Esophagus squamous epithelium (tissue), 5 donors: ENCODE measurements at regions not wholly inside any gene's neighbourhood (a gene's known extent, or its start where the extent isn't known, plus 50 kb on each side); places are given as distances from the start of the nearest gene placed in this dataset.

Experiments used
- DNase-seq: peaks from one replicate; lab custom pipeline; 2025; lab: John Stamatoyannopoulos, UW
- H3K27ac ChIP-seq, 4 donors: fragments of 200-600 bp; sonication (generic); one replicate each; pipeline ENCODE4 v1.5.1; 2016 to 2019; ENCODE audit warnings: mild to moderate bottlenecking in 1 of 4
- H3K27me3 ChIP-seq, 4 donors: fragments of 200-600 bp; sonication (generic); 1 replicate in 3 of 4; 2 replicates in 1 of 4; pipeline versions ENCODE4 v1.5.1 to v1.6.0; 2017 to 2021; ENCODE audit warnings: antibody characterized with exemption in 1 of 4
- H3K36me3 ChIP-seq, 3 donors: fragments of 200-600 bp; sonication (generic); one replicate each; pipeline ENCODE4 v1.5.1; 2016 to 2019
- H3K4me1 ChIP-seq, 3 donors: fragments of 200-600 bp; sonication (generic); one replicate each; pipeline ENCODE4 v1.5.1; 2017 to 2019
- H3K4me3 ChIP-seq, 4 donors: fragments of 200-600 bp; sonication (generic); 1 replicate in 3 of 4; 2 replicates in 1 of 4; pipeline ENCODE4 v1.5.1; 2016 to 2019; ENCODE audit warnings: mild to moderate bottlenecking in 2 of 4, moderate library complexity in 1 of 4
- H3K9me3 ChIP-seq, 3 donors: fragments of 200-600 bp; sonication (generic); one replicate each; pipeline ENCODE4 v1.5.1; 2016 to 2019
- POLR2A ChIP-seq, 4 donors: fragments of 450-650 bp; IDR thresholded peaks; one replicate each; pipeline ENCODE4 v1.6.1; 2017; ENCODE audit warnings: antibody characterized with exemption in 4 of 4, mild to moderate bottlenecking in 4 of 4, moderate library complexity in 3 of 4
- WGBS, 2 donors: methylation state at CpG; one replicate each; pipeline ENCODE4 v1.1.5; 2018; 5-methylcytosine and 5-hydroxymethylcytosine counted together
- intact Hi-C: fragments of 100-400 bp; cut with DNase I; formaldehyde crosslinking; loops from one replicate; pipeline ENCODE4 v1.15.0; 2022
- TF ChIP-seq, protein P1 (sequence below), 6 experiments: fragments of 450-650 bp in 4 of 6; fragments of 200-600 bp in 2 of 6; sonication (generic) in 2 of 6; IDR thresholded peaks; one replicate each; pipeline ENCODE4 v1.5.1; 2016 to 2019; ENCODE audit warnings: antibody characterized with exemption in 6 of 6, mild to moderate bottlenecking in 4 of 6, moderate library complexity in 4 of 6
- donor health status: DM: yes; HTN: yes; CAD: no.

GRCh38 chr2:214674278-214674677, 135.2 kb downstream of the BARD1 start:
- H3K4me1 ChIP-seq, result no peaks in the 10 kb centered on the region
- H3K36me3 ChIP-seq, result no peaks in the 10 kb centered on the region
- DNase-seq, result no peak
- H3K9me3 ChIP-seq, result no peaks in the 10 kb centered on the region
- 68 to 69% methylated on average over 4 of the region's 4 CpGs for WGBS, 2 donors
- H3K27ac ChIP-seq, result no peak overlapping the region
- H3K27me3 ChIP-seq, result no peaks in the 10 kb centered on the region
- no peak for TF ChIP-seq POLR2A (IDR thresholded peaks at IDR 0.05)
- TF ChIP-seq, protein P1, sequence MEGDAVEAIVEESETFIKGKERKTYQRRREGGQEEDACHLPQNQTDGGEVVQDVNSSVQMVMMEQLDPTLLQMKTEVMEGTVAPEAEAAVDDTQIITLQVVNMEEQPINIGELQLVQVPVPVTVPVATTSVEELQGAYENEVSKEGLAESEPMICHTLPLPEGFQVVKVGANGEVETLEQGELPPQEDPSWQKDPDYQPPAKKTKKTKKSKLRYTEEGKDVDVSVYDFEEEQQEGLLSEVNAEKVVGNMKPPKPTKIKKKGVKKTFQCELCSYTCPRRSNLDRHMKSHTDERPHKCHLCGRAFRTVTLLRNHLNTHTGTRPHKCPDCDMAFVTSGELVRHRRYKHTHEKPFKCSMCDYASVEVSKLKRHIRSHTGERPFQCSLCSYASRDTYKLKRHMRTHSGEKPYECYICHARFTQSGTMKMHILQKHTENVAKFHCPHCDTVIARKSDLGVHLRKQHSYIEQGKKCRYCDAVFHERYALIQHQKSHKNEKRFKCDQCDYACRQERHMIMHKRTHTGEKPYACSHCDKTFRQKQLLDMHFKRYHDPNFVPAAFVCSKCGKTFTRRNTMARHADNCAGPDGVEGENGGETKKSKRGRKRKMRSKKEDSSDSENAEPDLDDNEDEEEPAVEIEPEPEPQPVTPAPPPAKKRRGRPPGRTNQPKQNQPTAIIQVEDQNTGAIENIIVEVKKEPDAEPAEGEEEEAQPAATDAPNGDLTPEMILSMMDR (IDR thresholded peaks at IDR 0.05), result no peak
- no peak overlapping the region for H3K4me3 ChIP-seq
- intact Hi-C loops, result no loop called here

DNA sequence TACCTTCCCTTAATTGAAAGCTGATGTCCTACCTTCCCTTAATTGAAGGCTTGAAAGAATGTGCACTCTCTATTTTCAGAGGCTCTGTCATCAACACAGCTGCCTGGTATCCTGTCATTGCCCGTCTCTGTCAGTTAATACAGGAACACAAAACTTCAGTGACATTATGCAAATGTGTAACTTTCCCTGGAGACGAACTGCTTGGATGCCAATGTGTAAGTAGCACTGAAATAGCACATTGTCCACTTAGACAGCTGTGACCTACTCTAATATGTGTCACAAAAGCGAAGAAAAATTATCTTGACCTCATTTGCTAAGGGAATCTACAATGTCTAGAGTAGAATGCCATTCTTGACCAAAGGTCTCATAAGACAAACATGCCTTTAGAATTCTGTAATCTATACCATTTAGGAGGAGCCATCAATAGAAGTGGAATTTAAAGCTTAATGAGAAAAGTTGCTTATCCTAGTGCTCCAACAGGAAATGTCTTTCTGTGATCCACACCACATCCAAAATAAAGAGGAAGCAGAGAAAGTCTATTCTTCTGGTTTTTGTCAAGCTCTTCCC, 138.1 kb downstream of the BARD1 start:
- no peak overlapping the region for H3K4me3 ChIP-seq
- no peaks in the 10 kb centered on the region for H3K9me3 ChIP-seq
- 50 to 80% methylated on average over 3 of the region's 3 CpGs for WGBS, 2 donors
- H3K36me3 ChIP-seq, result no peaks in the 10 kb centered on the region
- H3K4me1 ChIP-seq, result no peaks in the 10 kb centered on the region
- intact Hi-C loops, result no loop called here
- no peak for DNase-seq
- no peaks in the 10 kb centered on the region for H3K27me3 ChIP-seq
- no peak overlapping the region for H3K27ac ChIP-seq
- no peak for TF ChIP-seq POLR2A (IDR thresholded peaks at IDR 0.05)
- TF ChIP-seq, protein P1 (IDR thresholded peaks at IDR 0.05), result no peak

GRCh38 chr2:214652473-214652872, 157.0 kb downstream of the BARD1 start:
- no peaks in the 10 kb centered on the region for H3K27me3 ChIP-seq
- no peaks in the 10 kb centered on the region for H3K9me3 ChIP-seq
- DNase-seq, result no peak
- no peak overlapping the region for H3K4me3 ChIP-seq
- intact Hi-C loops, result no loop called here
- TF ChIP-seq, protein P1 (IDR thresholded peaks at IDR 0.05), result no peak
- H3K36me3 ChIP-seq, result no peaks in the 10 kb centered on the region
- no peaks in the 10 kb centered on the region for H3K4me1 ChIP-seq
- no peak overlapping the region for H3K27ac ChIP-seq
- 85 to 87% methylated on average over 4 of the region's 4 CpGs for WGBS, 2 donors

- H3K36me3 ChIP-seq, result no peaks in the 10 kb centered on the region
- H3K9me3 ChIP-seq, result no peaks in the 10 kb centered on the region
- H3K4me1 ChIP-seq, result no peaks in the 10 kb centered on the region
- H3K27me3 ChIP-seq, result no peaks in the 10 kb centered on the region
- TF ChIP-seq POLR2A (IDR thresholded peaks at IDR 0.05), result no peak
- TF ChIP-seq, protein P1 (IDR thresholded peaks at IDR 0.05), result no peak
- DNase-seq, result no peak
- no peak overlapping the region for H3K4me3 ChIP-seq
- no peak overlapping the region for H3K27ac ChIP-seq
- WGBS, 2 donors, result 67 to 81% methylated on average over 2 of the region's 2 CpGs
- intact Hi-C loops, result no loop called here
Measured at GRCh38 chr2:214651451-214651850, 158.0 kb downstream of the BARD1 start.

GRCh38 chr2:214649440-214650205, 159.9 kb downstream of the BARD1 start:
- H3K27me3 ChIP-seq, result no peaks in the 10 kb centered on the region
- no peak overlapping the region for H3K27ac ChIP-seq
- H3K36me3 ChIP-seq, result no peaks in the 10 kb centered on the region
- no peaks in the 10 kb centered on the region for H3K9me3 ChIP-seq
- no peaks in the 10 kb centered on the region for H3K4me1 ChIP-seq
- DNase-seq, result no peak
- no peak for TF ChIP-seq POLR2A (IDR thresholded peaks at IDR 0.05)
- TF ChIP-seq, protein P1 (IDR thresholded peaks at IDR 0.05), result no peak
- intact Hi-C loops, result no loop called here
- no peak overlapping the region for H3K4me3 ChIP-seq
- 69 to 89% methylated on average over 3 of the region's 3 CpGs for WGBS, 2 donors
